GM12891 (cell line): ENCODE measurements at regions not wholly inside any gene's neighbourhood (a gene's known extent, or its start where the extent isn't known, plus 50 kb on each side); places are given as distances from the start of the nearest gene placed in this dataset.

Experiments used
- DNase-seq: peaks from one replicate; pipeline ENCODE4 v3.0.0; 2011; ENCODE audit warnings: low spot score; ENCODE audit not compliant: insufficient read length
- FAIRE-seq: peaks from 2 replicates; lab custom pipeline; 2011; peaks lifted over from hg19 to GRCh38; lab: Jason Lieb, UNC
- PAX5 ChIP-seq: IDR thresholded peaks from 2 replicates; pipeline ENCODE4 v1.6.1; 2011; ENCODE audit warnings: low read length, moderate library complexity, mild to moderate bottlenecking; ENCODE audit not compliant: insufficient read depth, severe bottlenecking
- POLR2A ChIP-seq: IDR thresholded peaks from 2 replicates; pipeline ENCODE4 v1.6.1; 2011; ENCODE audit warnings: low read depth, low read length, control low read depth
- POLR2AphosphoS5 ChIP-seq: IDR thresholded peaks from 2 replicates; pipeline ENCODE4 v1.6.1; 2011; ENCODE audit warnings: low read depth, low read length, control low read depth
- POU2F2 ChIP-seq: IDR thresholded peaks from 2 replicates; pipeline ENCODE4 v1.6.1; 2011; ENCODE audit warnings: low read depth, mild to moderate bottlenecking, control low read depth, low read length, moderate library complexity
- SPI1 ChIP-seq: IDR thresholded peaks from 2 replicates; pipeline ENCODE4 v1.6.1; 2011; ENCODE audit warnings: low read depth, low read length, control low read depth
- TAF1 ChIP-seq: IDR thresholded peaks from 2 replicates; pipeline ENCODE4 v1.6.1; 2011; ENCODE audit warnings: low read depth, low read length, control low read depth

DNA sequence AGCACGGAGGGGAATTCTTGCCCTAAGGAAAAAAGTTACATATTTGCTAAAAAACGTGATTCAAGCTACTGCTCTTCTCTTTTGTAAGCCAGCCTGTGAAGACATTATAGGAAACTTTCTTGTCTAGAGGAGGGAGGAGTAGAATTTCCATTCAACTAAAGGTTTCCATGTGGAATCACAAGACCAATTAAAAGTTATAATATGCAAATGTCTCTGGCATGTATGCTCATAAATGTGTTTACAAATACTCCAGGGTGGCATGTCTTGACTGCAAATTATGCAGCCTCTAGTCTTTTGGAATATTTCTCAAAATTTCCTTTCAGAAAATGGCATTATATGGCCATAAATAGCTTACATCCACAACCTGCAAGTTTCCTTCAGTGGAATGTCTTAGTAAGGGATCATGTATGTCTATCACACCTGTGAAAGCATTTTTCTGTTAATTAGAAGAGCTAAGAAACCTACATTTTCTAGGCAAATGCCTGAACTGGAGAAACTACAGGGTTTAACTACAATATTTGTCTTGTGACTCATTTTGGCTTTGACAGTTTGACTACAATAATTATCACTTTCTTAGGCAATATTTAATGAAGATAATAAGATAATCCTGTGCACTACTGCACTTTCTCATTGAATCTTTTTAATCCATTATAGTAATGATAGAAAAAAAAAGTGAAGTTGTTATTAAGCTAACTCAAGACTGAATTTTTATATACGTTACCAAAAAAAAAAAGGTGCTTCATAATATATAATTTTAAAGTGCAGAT lies 111.1 kb upstream of the C10orf90 start:
- no peak for TF ChIP-seq POU2F2
- DNase-seq (no peak), FAIRE-seq (no peak)

DNA sequence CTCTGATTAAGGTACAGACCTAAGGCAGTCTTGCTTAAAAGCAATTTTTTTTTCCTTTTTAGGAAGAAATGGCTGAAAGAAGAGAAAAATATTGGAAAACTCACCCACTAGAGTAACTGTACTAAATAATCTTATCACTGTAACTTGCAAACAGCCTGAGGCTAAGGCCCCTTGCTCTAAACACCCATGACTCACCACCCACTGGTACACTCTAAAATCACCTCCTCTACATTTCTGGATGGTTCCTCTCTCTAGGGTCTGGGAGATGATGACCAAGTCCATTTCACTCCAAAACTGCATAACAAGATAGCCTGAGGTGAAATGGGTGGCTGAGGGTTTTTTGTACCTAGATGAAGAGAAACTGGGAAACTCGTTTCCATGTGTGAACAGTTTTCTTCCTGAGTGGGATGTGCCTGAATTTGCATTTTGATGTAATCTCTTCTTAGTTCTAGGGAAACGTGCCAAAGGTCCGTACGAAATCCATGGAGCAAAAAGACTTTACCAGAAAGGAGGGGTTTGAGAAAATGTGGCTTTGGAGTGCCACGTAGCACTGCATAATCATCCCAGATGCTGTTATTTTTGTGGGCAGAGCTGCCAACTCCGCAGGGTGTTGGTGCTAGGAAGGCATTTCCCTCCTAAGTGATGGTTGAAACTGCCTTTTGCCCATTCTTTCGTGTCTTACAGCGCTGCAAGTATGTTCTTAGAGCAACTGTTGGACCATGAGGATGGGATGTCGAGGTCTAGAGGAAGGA lies 113.5 kb upstream of the C10orf90 start:
- FAIRE-seq: no peak
- no peak for TF ChIP-seq POLR2AphosphoS5
- no peak for TF ChIP-seq POLR2A
- TF ChIP-seq TAF1: no peak
- no peak for TF ChIP-seq SPI1
- no peak for TF ChIP-seq POU2F2
- no peak for TF ChIP-seq PAX5
- DNase-seq: no peak

DNA sequence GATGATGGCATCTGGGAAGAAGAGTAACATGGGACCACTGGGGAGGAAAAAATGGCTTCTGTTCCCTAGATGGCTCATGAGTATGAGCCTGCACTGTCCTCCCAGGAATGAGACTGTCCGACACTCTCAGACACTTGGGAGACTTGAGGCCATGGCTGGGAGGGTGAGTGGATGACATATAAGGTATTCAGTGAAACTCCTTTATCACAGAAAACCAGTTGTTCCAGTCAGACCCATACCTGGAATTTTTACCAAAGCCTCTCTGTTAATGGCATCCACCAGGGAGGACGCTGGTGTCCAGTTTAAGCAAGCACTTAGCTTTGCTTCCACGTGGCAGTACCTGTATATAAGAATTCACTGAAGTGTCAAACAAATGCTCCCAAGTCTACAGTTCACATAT lies 116.7 kb upstream of the C10orf90 start:
- DNase-seq (no peak), FAIRE-seq (no peak)
- TF ChIP-seq POLR2A: no peak
- TF ChIP-seq TAF1: no peak
- no peak for TF ChIP-seq PAX5
- TF ChIP-seq SPI1: no peak
- no peak for TF ChIP-seq POLR2AphosphoS5
- no peak for TF ChIP-seq POU2F2

DNA sequence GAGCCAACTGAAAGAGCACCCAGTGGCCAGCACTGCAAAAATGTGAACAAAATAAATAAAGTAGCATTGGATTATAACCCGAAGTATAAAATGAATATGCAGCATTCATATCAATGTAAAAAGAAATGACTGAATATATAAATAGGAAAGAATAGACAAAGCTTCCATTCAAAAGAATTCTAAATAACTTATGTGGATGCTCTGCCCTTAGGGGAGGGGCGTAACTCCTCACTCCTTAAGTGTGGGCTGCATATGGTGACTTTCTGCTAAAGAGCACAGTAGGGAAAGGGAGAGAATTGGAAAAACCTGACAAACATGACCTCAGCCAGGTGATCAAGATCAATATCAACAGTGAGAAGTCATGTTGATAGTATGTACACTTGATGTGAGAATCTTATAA lies 109.9 kb upstream of the DOCK1 start:
- FAIRE-seq: no peak
- TF ChIP-seq POLR2AphosphoS5 (no peak), PAX5 (no peak), POU2F2 (no peak), POLR2A (no peak), SPI1 (no peak), TAF1 (no peak)
- no peak for DNase-seq

DNA sequence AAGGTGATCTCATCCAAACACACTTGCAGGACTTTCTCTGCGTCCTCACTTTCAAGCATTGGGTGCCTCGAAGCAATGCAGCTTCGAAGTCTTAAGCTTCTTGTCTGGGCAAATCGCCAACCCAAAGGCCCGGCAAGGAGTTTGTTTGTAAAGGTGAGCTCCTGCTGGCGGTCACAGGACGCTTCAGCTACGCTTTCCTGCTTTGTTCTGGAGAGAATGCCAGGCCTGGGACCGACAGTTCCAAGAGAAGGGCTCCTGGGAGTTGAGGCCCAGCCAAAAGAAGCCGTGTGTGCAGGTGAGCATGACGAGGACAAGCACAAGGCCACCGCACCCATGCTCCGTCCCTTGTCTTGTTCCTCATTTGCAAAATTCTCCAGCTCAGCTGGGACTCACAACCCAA lies 106.6 kb upstream of the DOCK1 start:
- TF ChIP-seq POU2F2 (no peak), PAX5 (no peak), TAF1 (no peak), POLR2AphosphoS5 (no peak), POLR2A (no peak), SPI1 (no peak)
- DNase-seq (no peak), FAIRE-seq (no peak)

DNA sequence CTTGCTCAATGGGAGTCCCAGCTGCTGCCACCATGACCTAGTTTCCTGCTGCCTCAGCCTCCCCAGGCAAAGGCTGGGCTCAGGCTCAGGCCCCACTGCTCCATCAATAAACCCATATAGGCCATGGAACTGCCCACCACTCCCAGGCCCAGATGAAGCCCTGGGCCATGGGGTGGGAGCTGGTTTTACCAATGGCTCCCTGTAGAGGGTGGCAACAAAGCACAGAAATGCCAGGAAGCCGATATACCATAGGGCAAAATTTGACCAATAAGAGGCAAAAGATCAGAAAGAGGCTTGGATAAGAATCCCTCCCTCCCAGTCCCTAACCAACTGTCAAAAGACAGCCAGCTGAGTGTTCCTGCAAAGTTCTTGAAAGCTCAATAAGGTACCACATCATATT lies 101.8 kb upstream of the DOCK1 start:
- TF ChIP-seq POLR2A (no peak), POLR2AphosphoS5 (no peak), PAX5 (no peak), TAF1 (no peak), SPI1 (no peak), POU2F2 (no peak)
- FAIRE-seq (no peak), DNase-seq (no peak)

DNA sequence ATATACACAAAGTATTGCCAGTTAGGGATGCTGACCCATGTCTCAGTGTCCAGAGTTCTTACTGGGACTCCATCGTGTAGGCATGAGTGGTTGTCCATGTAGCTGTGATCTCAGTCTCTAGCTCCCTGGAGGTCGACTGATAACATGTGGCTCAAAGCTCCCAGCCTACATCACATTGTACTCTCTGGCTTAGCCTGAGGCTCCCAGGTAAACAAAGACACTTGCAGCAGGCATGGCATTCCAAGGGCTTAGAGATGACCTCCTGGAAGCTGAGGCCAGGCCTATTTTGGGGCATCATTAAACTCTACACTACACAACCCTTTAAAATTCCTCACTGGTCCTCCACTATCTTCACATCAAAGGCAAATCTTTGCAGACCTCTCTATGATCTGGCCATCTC lies 100.8 kb upstream of the DOCK1 start:
- FAIRE-seq (no peak), DNase-seq (no peak)
- TF ChIP-seq POLR2AphosphoS5: no peak
- no peak for TF ChIP-seq TAF1
- no peak for TF ChIP-seq POU2F2
- TF ChIP-seq PAX5: no peak
- no peak for TF ChIP-seq SPI1
- TF ChIP-seq POLR2A: no peak

DNA sequence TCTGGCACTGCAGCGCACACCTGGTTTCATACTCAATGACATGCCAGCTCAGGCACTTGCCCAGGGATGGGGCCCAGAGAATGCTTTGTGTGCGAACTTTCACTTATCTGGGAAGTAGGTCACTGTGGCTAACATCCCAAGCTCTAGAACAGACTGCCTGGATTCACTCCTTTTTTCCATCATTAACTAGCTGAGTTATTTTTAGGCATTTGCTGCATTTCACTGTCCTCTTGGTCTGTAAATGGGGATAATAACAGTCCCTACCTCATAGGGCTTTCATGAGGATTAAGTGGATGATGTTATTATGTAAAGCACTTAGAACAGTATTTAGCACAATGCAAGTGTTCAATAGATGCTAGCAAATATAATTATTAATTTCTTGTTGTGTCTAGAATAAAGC lies 98.7 kb upstream of the DOCK1 start:
- TF ChIP-seq POLR2AphosphoS5: no peak
- no peak for TF ChIP-seq POLR2A
- TF ChIP-seq PAX5: no peak
- no peak for TF ChIP-seq SPI1
- no peak for TF ChIP-seq TAF1
- TF ChIP-seq POU2F2: no peak
- FAIRE-seq (no peak), DNase-seq (no peak)

DNA sequence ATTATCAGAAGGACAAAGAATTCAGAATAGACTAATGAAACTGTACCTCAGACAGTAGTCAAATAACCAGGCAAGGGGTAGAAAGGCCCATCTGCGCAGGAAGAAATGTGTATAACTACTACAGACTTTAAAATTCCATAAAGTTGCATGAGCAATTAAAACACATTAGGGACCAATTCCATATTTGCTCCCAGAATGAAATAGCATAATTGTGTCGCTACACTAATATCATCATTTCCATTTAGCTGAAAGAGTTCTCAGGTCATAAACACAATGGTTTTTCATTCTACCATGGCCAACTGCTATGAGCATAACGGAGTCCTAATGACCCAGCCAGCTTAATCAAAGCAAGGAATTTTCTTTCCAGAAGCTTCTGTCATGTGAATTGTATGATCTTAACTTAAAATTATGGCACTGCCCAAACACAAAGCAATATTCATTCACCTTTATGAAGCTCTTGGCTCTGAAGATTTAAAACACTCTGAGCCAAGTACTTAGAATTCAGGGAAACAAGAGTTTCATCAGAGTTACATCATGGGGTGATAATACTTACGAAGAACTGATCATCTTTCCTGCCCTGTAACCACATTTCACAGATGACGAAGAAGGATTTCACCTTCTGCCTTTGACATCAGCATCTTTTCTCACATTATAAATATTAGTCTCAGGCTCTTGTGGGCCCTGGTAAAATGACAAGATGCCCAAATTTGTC lies 98.1 kb upstream of the DOCK1 start:
- no peak for FAIRE-seq
- no peak for TF ChIP-seq POU2F2
- no peak for TF ChIP-seq POLR2AphosphoS5
- no peak for TF ChIP-seq PAX5
- TF ChIP-seq POLR2A: no peak
- TF ChIP-seq TAF1: no peak
- TF ChIP-seq SPI1: no peak
- no peak for DNase-seq

DNA sequence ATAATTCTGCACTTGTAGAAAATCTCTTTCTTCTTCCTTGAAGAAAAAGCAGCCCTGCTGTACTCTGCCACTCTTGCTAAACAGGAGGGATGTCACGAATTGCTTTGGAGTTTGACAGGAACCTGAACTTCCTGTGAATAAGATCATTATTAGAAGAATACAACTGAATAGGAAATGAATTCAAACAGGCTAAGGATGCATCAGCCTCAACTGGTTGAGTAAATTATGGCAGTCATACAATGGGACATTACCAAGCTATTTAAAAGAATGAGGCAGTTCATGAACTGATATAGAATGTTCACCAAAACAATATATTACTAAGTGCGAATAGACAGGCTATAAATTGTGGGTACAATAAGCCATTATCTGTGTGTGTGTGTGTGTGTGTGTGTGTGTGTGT lies 97.1 kb upstream of the DOCK1 start:
- no peak for TF ChIP-seq TAF1
- no peak for TF ChIP-seq PAX5
- no peak for TF ChIP-seq SPI1
- TF ChIP-seq POU2F2: no peak
- TF ChIP-seq POLR2AphosphoS5: no peak
- TF ChIP-seq POLR2A: no peak
- no peak for DNase-seq
- FAIRE-seq: no peak
